H1 (cell line): ENCODE measurements at regions not wholly inside any gene's neighbourhood (a gene's known extent, or its start where the extent isn't known, plus 50 kb on each side); places are given as distances from the start of the nearest gene placed in this dataset.

ENCODE experiments used
- CTCF ChIA-PET: fragments of 300-600 bp; sonication (Branson Sonifier 250); formaldehyde crosslinking; loops from one replicate; lab custom pipeline; 2021; ENCODE audit not compliant: partially characterized antibody; lab: Charles Lee
- POLR2A ChIA-PET: fragments of 300-600 bp; sonication (Branson Sonifier 250); formaldehyde crosslinking; loops from one replicate; lab custom pipeline; 2021; ENCODE audit warnings: inconsistent platforms; ENCODE audit not compliant: partially characterized antibody; lab: Charles Lee
- DNase-seq, 2 experiments: peaks; one replicate each; pipeline versions ENCODE4 v3.0.0 to v3.0.0-alpha.2; 2010 to 2022; ENCODE audit warnings: low spot score in 2 of 2, low read depth in 1 of 2, mixed read lengths in 1 of 2
- FAIRE-seq: peaks from 2 replicates; lab custom pipeline; 2011; peaks lifted over from hg19 to GRCh38; lab: Jason Lieb, UNC
- H2AFZ ChIP-seq: 2 replicates; pipeline ENCODE4 v1.8.1; 2012; ENCODE audit warnings: low read length, inconsistent platforms
- H2AK5ac ChIP-seq: 2 replicates; pipeline ENCODE4 v1.6.1; 2013; ENCODE audit warnings: low read depth, low read length
- H2BK120ac ChIP-seq: replicated peaks from 2 replicates; pipeline ENCODE3; 2013; ENCODE audit warnings: low read depth, low read length, inconsistent platforms
- H2BK12ac ChIP-seq: 2 replicates; pipeline ENCODE4 v1.6.1; 2013; ENCODE audit warnings: low read depth, low read length
- H2BK15ac ChIP-seq: 2 replicates; pipeline ENCODE4 v1.6.1; 2013; ENCODE audit warnings: low read length
- H2BK20ac ChIP-seq: 2 replicates; pipeline ENCODE4 v1.6.1; 2013; ENCODE audit warnings: low read length
- H2BK5ac ChIP-seq: 2 replicates; pipeline ENCODE4 v1.6.1; 2013; ENCODE audit warnings: low read depth, low read length
- H3K14ac ChIP-seq: 2 replicates; pipeline ENCODE4 v1.6.1; 2013; ENCODE audit warnings: inconsistent platforms; ENCODE audit not compliant: insufficient read length
- H3K18ac ChIP-seq: 2 replicates; pipeline ENCODE4 v1.6.1; 2013; ENCODE audit warnings: low read length; ENCODE audit errors: extremely low read depth
- H3K23ac ChIP-seq: 2 replicates; pipeline ENCODE4 v1.6.1; 2013; ENCODE audit warnings: inconsistent platforms; ENCODE audit not compliant: insufficient read length
- H3K23me2 ChIP-seq: 2 replicates; pipeline ENCODE4 v1.6.1; 2013; ENCODE audit warnings: low read depth, low read length
- H3K27ac ChIP-seq: 2 replicates; pipeline ENCODE4 v1.6.1; 2011; ENCODE audit warnings: low read depth, low read length, inconsistent platforms
- H3K27me3 ChIP-seq, 4 experiments: replicated peaks in 1 of 4; 1 replicate in 1 of 4; 2 replicates in 3 of 4; pipeline versions ENCODE4 v1.6.1 to v1.8.1; 2011 to 2013; ENCODE audit warnings: low read length in 3 of 4, mild to moderate bottlenecking in 3 of 4, inconsistent platforms in 2 of 4, mixed read lengths in 2 of 4, moderate library complexity in 1 of 4; ENCODE audit not compliant: control insufficient read depth in 3 of 4, insufficient read depth in 3 of 4; ENCODE audit errors: extremely low read depth in 1 of 4
- H3K36me3 ChIP-seq, 4 experiments: 2 replicates each; pipeline versions ENCODE4 v1.6.1 to v1.8.1; 2011 to 2013; ENCODE audit warnings: mild to moderate bottlenecking in 4 of 4, low read length in 3 of 4, moderate library complexity in 2 of 4, control low read depth in 1 of 4, inconsistent platforms in 1 of 4; ENCODE audit not compliant: insufficient read depth in 4 of 4, control insufficient read depth in 2 of 4
- H3K4ac ChIP-seq: replicated peaks from 2 replicates; pipeline ENCODE3; 2013; ENCODE audit warnings: low read length, low read depth, mixed read lengths, inconsistent platforms; ENCODE audit not compliant: insufficient read length
- H3K4me1 ChIP-seq, 4 experiments: replicated peaks in 1 of 4; 1 replicate in 1 of 4; 2 replicates in 3 of 4; pipeline versions ENCODE4 v1.6.1 to v1.8.1; 2011 to 2013; ENCODE audit warnings: low read length in 3 of 4, inconsistent platforms in 2 of 4, mixed read lengths in 1 of 4; ENCODE audit not compliant: insufficient read depth in 4 of 4, control insufficient read depth in 3 of 4
- H3K4me2 ChIP-seq, 2 experiments: 2 replicates each; pipeline versions ENCODE4 v1.6.1 to v1.8.1; 2011 to 2013; ENCODE audit warnings: low read depth in 2 of 2, low read length in 2 of 2, control low read depth in 1 of 2, inconsistent platforms in 1 of 2, mild to moderate bottlenecking in 1 of 2; ENCODE audit not compliant: insufficient read depth in 1 of 2
- H3K4me3 ChIP-seq, 4 experiments: fragments of 200-600, 300-600 bp in 1 of 4; sonication (generic), shearing (Covaris generic), sonication (Bioruptor Twin) in 1 of 4; 2 replicates each; pipeline versions ENCODE4 v1.5.1 to v1.8.1; 2011 to 2016; ENCODE audit warnings: low read length in 4 of 4, low read depth in 3 of 4, control low read depth in 2 of 4, inconsistent platforms in 2 of 4, mild to moderate bottlenecking in 2 of 4, mixed read lengths in 1 of 4, moderate library complexity in 1 of 4; ENCODE audit not compliant: insufficient read depth in 2 of 4; ENCODE audit errors: extremely low read depth in 1 of 4
- H3K56ac ChIP-seq: replicated peaks from 2 replicates; pipeline ENCODE3; 2013; ENCODE audit warnings: low read depth, mild to moderate bottlenecking, mixed read lengths, low read length, inconsistent platforms; ENCODE audit not compliant: insufficient read length
- H3K79me1 ChIP-seq: 2 replicates; pipeline ENCODE4 v1.6.1; 2013; ENCODE audit warnings: low read depth, low read length, control low read depth
- H3K79me2 ChIP-seq, 2 experiments: 2 replicates each; pipeline versions ENCODE4 v1.6.1 to v1.8.1; 2012 to 2013; ENCODE audit warnings: low read length in 2 of 2, mild to moderate bottlenecking in 2 of 2, inconsistent platforms in 1 of 2; ENCODE audit not compliant: insufficient read depth in 2 of 2, control insufficient read depth in 1 of 2
- H3K9ac ChIP-seq, 4 experiments: replicated peaks in 1 of 4; 1 replicate in 1 of 4; 2 replicates in 3 of 4; pipeline versions ENCODE4 v1.6.1 to v1.8.1; 2011 to 2013; ENCODE audit warnings: low read depth in 3 of 4, low read length in 3 of 4, control low read depth in 2 of 4, mild to moderate bottlenecking in 2 of 4, moderate library complexity in 2 of 4, inconsistent platforms in 1 of 4; ENCODE audit errors: extremely low read depth in 1 of 4
- H3K9me3 ChIP-seq, 2 experiments: 2 replicates each; pipeline versions ENCODE4 v1.6.1 to v1.8.1; 2012 to 2013; ENCODE audit warnings: mild to moderate bottlenecking in 2 of 2, moderate library complexity in 2 of 2, control low read depth in 1 of 2, inconsistent platforms in 1 of 2, low read depth in 1 of 2, low read length in 1 of 2, mixed read lengths in 1 of 2; ENCODE audit not compliant: insufficient read depth in 2 of 2
- H4K20me1 ChIP-seq, 2 experiments: replicated peaks in 1 of 2; 2 replicates each; pipeline versions ENCODE3 to v1.8.1; 2011 to 2013; ENCODE audit warnings: inconsistent platforms in 2 of 2, low read length in 2 of 2, mild to moderate bottlenecking in 1 of 2; ENCODE audit not compliant: insufficient read depth in 2 of 2, control insufficient read depth in 1 of 2
- H4K5ac ChIP-seq: 2 replicates; pipeline ENCODE4 v1.6.1; 2013; ENCODE audit warnings: low read length, low read depth, mixed read lengths, inconsistent platforms; ENCODE audit not compliant: insufficient read length
- H4K8ac ChIP-seq: 2 replicates; pipeline ENCODE4 v1.8.0; 2013; ENCODE audit warnings: mild to moderate bottlenecking, moderate library complexity, low read length, inconsistent platforms; ENCODE audit not compliant: insufficient read depth; ENCODE audit errors: extremely low read depth
- H4K91ac ChIP-seq: replicated peaks from 2 replicates; pipeline ENCODE3; 2013; ENCODE audit warnings: low read length, mixed read lengths, inconsistent platforms; ENCODE audit not compliant: insufficient read length
- ATF3 ChIP-seq: IDR thresholded peaks from 2 replicates; pipeline ENCODE4 v1.6.1; 2011; ENCODE audit warnings: low read depth, mild to moderate bottlenecking, low read length; ENCODE audit not compliant: insufficient read depth
- CBX8 ChIP-seq: fragments of 300-800, 300-1000 bp; sonication (generic); IDR thresholded peaks from 2 replicates; pipeline ENCODE4 v1.7.1; 2016; ENCODE audit warnings: low read depth, low read length, borderline replicate concordance
- EGR1 ChIP-seq: IDR thresholded peaks from 2 replicates; pipeline ENCODE4 v1.6.1; 2011; ENCODE audit warnings: low read depth, low read length, borderline replicate concordance
- FOSL1 ChIP-seq: IDR thresholded peaks from 2 replicates; pipeline ENCODE4 v1.6.1; 2011; ENCODE audit warnings: mild to moderate bottlenecking, low read depth, low read length, moderate library complexity; ENCODE audit not compliant: insufficient read depth
- KDM4A ChIP-seq: IDR thresholded peaks from one replicate; pipeline ENCODE4 v1.7.1; 2012; ENCODE audit warnings: low read depth, mild to moderate bottlenecking, moderate library complexity, low read length, inconsistent platforms; ENCODE audit not compliant: severe bottlenecking
- KDM5A ChIP-seq: fragments of 200-600 bp; IDR thresholded peaks from 2 replicates; pipeline ENCODE4 v1.7.1; 2012; ENCODE audit warnings: mild to moderate bottlenecking, low read length, inconsistent platforms, mixed read lengths
- RAD21 ChIP-seq, 2 experiments: IDR thresholded peaks in 1 of 2; conservative IDR thresholded peaks in 1 of 2; 2 replicates each; pipeline ENCODE4 v1.6.1; 2011; ENCODE audit warnings: low read depth in 2 of 2, low read length in 2 of 2, improper control_type of control experiment in 1 of 2, inconsistent platforms in 1 of 2, mild to moderate bottlenecking in 1 of 2, moderate library complexity in 1 of 2
- YY1 ChIP-seq: IDR thresholded peaks from 2 replicates; pipeline ENCODE4 v1.6.1; 2011; ENCODE audit warnings: low read depth, mild to moderate bottlenecking, low read length
- WGBS, 2 experiments: shearing (Covaris generic) in 1 of 2; methylation state at CpG; one replicate each; pipeline versions ENCODE4 v1.1.6 to v1.1.7; 2013 to 2015; ENCODE audit warnings: low lambda C conversion rate in 2 of 2, mixed read lengths in 2 of 2, inconsistent platforms in 1 of 2, low coverage in 1 of 2, missing lambda C conversion rate in 1 of 2; ENCODE audit not compliant: insufficient replicate concordance in 2 of 2, insufficient coverage in 1 of 2, insufficient read length in 1 of 2; ENCODE audit errors: extremely low coverage in 1 of 2, missing lambda C conversion rate in 1 of 2; 5-methylcytosine and 5-hydroxymethylcytosine counted together

DNA sequence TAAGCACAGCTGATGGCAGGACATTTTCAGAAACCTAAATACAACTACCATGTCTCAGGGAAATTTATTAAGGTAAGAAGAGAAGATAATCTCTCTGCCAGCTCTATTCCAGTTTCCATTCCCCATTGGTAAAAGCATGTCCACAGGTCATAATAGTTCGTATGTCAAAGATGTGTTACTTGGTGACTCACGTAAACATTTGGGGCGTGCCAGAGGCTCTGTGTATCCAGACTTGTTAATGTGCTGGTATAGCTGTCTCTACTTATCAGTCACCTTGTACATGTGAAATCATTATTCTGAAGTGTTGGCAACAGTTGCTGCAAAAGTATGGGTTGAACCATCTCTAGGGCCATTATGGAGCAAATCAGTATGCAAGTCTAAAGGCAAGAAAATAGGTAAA is 1345.1 kb downstream of the SUCLG1 start:
- TF ChIP-seq EGR1 (no peak), CBX8 (no peak), ATF3 (no peak), YY1 (no peak), FOSL1 (no peak), RAD21 (IDR thresholded peaks at IDR 0.05 in 1 of 2, conservative IDR thresholded peaks at IDR 0.05 in 1 of 2; ENCODE audit: low read depth in 2 of 2, low read length in 2 of 2) (no peak), KDM5A (no peak), KDM4A (no peak)
- Histone ChIP-seq H3K4me1 (no peaks in the 10 kb centered on the region), H3K36me3 (no peaks in the 10 kb centered on the region; a peak in 1 of 8 replicates), H3K79me2 (no peaks in the 10 kb centered on the region), H3K56ac (no peak overlapping the region), H2BK15ac (no peak overlapping the region), H4K5ac (no peak overlapping the region), H3K4me2 (no peak overlapping the region), H4K8ac (no peak overlapping the region), H3K9me3 (peaks cover 6 to 9% of the 10 kb centered on the region in 2 experiments; a peak in 2 of 4 replicates), H3K23ac (no peak overlapping the region), H4K20me1 (no peaks in the 10 kb centered on the region), H4K91ac (no peak overlapping the region), H3K27ac (no peak overlapping the region), H3K14ac (no peak overlapping the region), H3K23me2 (no peaks in the 10 kb centered on the region), H3K4ac (no peak overlapping the region), H3K18ac (no peak overlapping the region), H2BK5ac (no peak overlapping the region), H3K27me3 (peaks cover 0 to 1% (median 0%) of the 10 kb centered on the region in 4 experiments; a peak in 1 of 7 replicates), H3K79me1 (no peaks in the 10 kb centered on the region), H3K9ac (no peak overlapping the region), H2BK120ac (no peak overlapping the region), H2BK12ac (no peak overlapping the region), H2AK5ac (no peak overlapping the region), H2AFZ (no peak overlapping the region), H3K4me3 (no peak overlapping the region), H2BK20ac (no peak overlapping the region)
- FAIRE-seq (no peak), DNase-seq (no peak)
- CTCF ChIA-PET: no interaction called here
- POLR2A ChIA-PET: no interaction called here
- 92% methylated on average over 3 of the region's 3 CpGs; no CpG with 5 or more reads in 1 of the 2 experiments for WGBS, 2 experiments
